HG02623 (cell line): ENCODE measurements at regions not wholly inside any gene's neighbourhood (a gene's known extent, or its start where the extent isn't known, plus 50 kb on each side); places are given as distances from the start of the nearest gene placed in this dataset.
"Not testable (repeated sequence)": the region's sequence is repeated elsewhere in the genome, so short reads cannot be mapped to it uniquely, and the experiment has no call there.

ENCODE experiments used
- ATAC-seq: cut with Tn5 transposase; IDR thresholded peaks from one replicate; pipeline ENCODE4 v1.9.1; 2021; ENCODE audit warnings: moderate library complexity; ENCODE audit not compliant: unreplicated experiment

GRCh38 chr7:131158244-131158636, 169.4 kb upstream of the MKLN1 start:
- not testable (repeated sequence) for ATAC-seq

GRCh38 chr7:131159961-131160361, 167.7 kb upstream of the MKLN1 start:
- no peak for ATAC-seq

- ATAC-seq = no peak
These were observed 166.6 kb upstream of the MKLN1 start for GRCh38 chr7:131161103-131161502.

- ATAC-seq = no peak
These were observed 163.4 kb upstream of the MKLN1 start for GRCh38 chr7:131164025-131164925.

GRCh38 chr7:131166066-131166465, 161.6 kb upstream of the MKLN1 start:
- no peak for ATAC-seq

GRCh38 chr7:131170440-131171271, 157.0 kb upstream of the MKLN1 start:
- ATAC-seq = no peak

- ATAC-seq = no peak
These were observed 154.4 kb upstream of the MKLN1 start for GRCh38 chr7:131173145-131173890.

- ATAC-seq = no peak
These were observed 153.3 kb upstream of the MKLN1 start for GRCh38 chr7:131174391-131174790.

GRCh38 chr7:131174855-131175254, 152.8 kb upstream of the MKLN1 start:
- no peak for ATAC-seq

GRCh38 chr7:131182446-131183058, 145.1 kb upstream of the MKLN1 start:
- ATAC-seq = no peak

- ATAC-seq = no peak
These were observed 144.6 kb upstream of the MKLN1 start for GRCh38 chr7:131183072-131183471.

- no peak for ATAC-seq
These were observed 144.0 kb upstream of the MKLN1 start for GRCh38 chr7:131183611-131184119.

GRCh38 chr7:131186816-131187215, 140.9 kb upstream of the MKLN1 start:
- no peak for ATAC-seq

- ATAC-seq = peak; percentile 70
These were observed 139.0 kb upstream of the MKLN1 start for GRCh38 chr7:131188367-131189339.

- no peak for ATAC-seq
These were observed 138.2 kb upstream of the MKLN1 start for GRCh38 chr7:131189488-131189887.

GRCh38 chr7:131190146-131190545, 137.5 kb upstream of the MKLN1 start:
- ATAC-seq = no peak

GRCh38 chr7:131190581-131190980, 137.1 kb upstream of the MKLN1 start:
- no peak for ATAC-seq

GRCh38 chr7:131194070-131194865, 133.4 kb upstream of the MKLN1 start:
- no peak for ATAC-seq

- no peak for ATAC-seq
These were observed 130.9 kb upstream of the MKLN1 start for GRCh38 chr7:131196803-131197202.
